H1 (cell line): ENCODE measurements at regions not wholly inside any gene's neighbourhood (a gene's known extent, or its start where the extent isn't known, plus 50 kb on each side); places are given as distances from the start of the nearest gene placed in this dataset.

ENCODE experiments used
- EP300 ChIP-seq, 2 experiments: IDR thresholded peaks; 1 replicate in 1 of 2; 2 replicates in 1 of 2; pipeline ENCODE4 v1.6.1; 2011 to 2012; ENCODE audit warnings: low read depth in 2 of 2, low read length in 2 of 2, mild to moderate bottlenecking in 2 of 2, borderline replicate concordance in 1 of 2, inconsistent platforms in 1 of 2, moderate library complexity in 1 of 2
- EZH2 ChIP-seq: fragments of 200-600 bp; sonication (generic); IDR thresholded peaks from 2 replicates; pipeline ENCODE4 v1.7.1; 2012; ENCODE audit warnings: low read depth, mild to moderate bottlenecking, moderate library complexity, low read length, inconsistent platforms; ENCODE audit not compliant: severe bottlenecking
- JUND ChIP-seq: IDR thresholded peaks from 2 replicates; pipeline ENCODE4 v1.6.1; 2011; ENCODE audit warnings: mild to moderate bottlenecking, improper control_type of control experiment, low read length
- TAF1 ChIP-seq: IDR thresholded peaks from 2 replicates; pipeline ENCODE4 v1.6.1; 2011; ENCODE audit warnings: mild to moderate bottlenecking, low read depth, low read length
- TBP ChIP-seq: IDR thresholded peaks from 2 replicates; pipeline ENCODE4 v1.6.1; 2011; ENCODE audit warnings: low read depth, low read length, improper control_type of control experiment
- TF ChIP-seq, protein P1 (sequence below): IDR thresholded peaks from 2 replicates; pipeline ENCODE4 v1.6.1; 2012; ENCODE audit warnings: inconsistent platforms
- TF ChIP-seq, protein P2 (sequence below): IDR thresholded peaks from 2 replicates; pipeline ENCODE4 v1.6.1; 2011; ENCODE audit warnings: low read length, improper control_type of control experiment

DNA sequence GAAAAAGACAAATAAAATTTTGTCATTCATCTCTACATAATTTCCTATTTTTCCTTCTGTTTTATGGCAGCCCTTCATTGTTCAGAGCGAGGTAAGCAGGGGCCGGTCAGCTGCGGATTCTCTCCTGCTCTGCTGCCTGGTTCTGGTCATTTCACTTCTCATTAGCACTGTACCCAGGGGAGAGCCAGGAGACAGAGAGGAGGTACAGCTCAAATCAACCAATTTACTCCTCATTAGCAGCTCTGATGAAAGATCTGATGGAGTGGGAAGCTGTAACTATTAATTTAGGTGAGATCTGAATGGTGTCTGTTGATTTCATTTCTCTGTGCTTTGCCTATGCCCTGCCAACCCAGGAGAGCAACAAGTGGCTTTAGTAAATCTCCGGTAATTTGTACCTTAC, 241.5 kb upstream of the PFKP start (continued):
- TF ChIP-seq EP300 (IDR thresholded peaks at IDR 0.05; ENCODE audit: borderline replicate concordance in 1 of 2, low read depth in 2 of 2, low read length in 2 of 2): no peak
- TF ChIP-seq, protein P1, sequence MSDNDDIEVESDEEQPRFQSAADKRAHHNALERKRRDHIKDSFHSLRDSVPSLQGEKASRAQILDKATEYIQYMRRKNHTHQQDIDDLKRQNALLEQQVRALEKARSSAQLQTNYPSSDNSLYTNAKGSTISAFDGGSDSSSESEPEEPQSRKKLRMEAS: no peak
- no peak for TF ChIP-seq TAF1
- no peak for TF ChIP-seq TBP
- TF ChIP-seq, protein P2, sequence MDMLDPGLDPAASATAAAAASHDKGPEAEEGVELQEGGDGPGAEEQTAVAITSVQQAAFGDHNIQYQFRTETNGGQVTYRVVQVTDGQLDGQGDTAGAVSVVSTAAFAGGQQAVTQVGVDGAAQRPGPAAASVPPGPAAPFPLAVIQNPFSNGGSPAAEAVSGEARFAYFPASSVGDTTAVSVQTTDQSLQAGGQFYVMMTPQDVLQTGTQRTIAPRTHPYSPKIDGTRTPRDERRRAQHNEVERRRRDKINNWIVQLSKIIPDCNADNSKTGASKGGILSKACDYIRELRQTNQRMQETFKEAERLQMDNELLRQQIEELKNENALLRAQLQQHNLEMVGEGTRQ: no peak
- TF ChIP-seq EZH2: no peak
- no peak for TF ChIP-seq JUND
